HG03175 (cell line): ENCODE measurements at regions not wholly inside any gene's neighbourhood (a gene's known extent, or its start where the extent isn't known, plus 50 kb on each side); places are given as distances from the start of the nearest gene placed in this dataset.

Experiments
- ATAC-seq: cut with Tn5 transposase; IDR thresholded peaks from one replicate; pipeline ENCODE4 v1.9.1; 2021; ENCODE audit warnings: mild to moderate bottlenecking, moderate library complexity; ENCODE audit not compliant: unreplicated experiment

DNA sequence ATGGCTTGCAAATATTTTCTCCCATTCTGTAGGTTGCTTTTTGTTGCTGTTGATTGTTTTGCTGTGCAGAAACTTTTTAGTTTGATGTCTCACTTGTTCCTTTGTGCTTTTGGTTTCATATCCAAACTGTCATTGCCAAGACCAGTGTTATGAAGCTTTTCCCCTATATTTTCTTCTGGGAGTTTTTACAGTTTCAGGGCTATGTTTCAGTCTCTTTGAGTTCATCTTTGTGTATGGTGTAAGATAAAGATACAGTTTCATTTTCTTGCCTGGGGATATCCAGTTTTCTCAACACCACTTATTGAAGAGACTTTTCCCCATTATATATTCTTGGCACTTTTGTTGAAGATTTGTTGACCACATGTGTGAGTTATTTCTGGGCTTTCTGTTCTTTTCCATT, 139.9 kb downstream of the MRPL57 start:
- ATAC-seq, result no peak

- no peak for ATAC-seq
These were observed 140.1 kb downstream of the ZDHHC20 start for GRCh38 chr13:21318891-21319532.

DNA sequence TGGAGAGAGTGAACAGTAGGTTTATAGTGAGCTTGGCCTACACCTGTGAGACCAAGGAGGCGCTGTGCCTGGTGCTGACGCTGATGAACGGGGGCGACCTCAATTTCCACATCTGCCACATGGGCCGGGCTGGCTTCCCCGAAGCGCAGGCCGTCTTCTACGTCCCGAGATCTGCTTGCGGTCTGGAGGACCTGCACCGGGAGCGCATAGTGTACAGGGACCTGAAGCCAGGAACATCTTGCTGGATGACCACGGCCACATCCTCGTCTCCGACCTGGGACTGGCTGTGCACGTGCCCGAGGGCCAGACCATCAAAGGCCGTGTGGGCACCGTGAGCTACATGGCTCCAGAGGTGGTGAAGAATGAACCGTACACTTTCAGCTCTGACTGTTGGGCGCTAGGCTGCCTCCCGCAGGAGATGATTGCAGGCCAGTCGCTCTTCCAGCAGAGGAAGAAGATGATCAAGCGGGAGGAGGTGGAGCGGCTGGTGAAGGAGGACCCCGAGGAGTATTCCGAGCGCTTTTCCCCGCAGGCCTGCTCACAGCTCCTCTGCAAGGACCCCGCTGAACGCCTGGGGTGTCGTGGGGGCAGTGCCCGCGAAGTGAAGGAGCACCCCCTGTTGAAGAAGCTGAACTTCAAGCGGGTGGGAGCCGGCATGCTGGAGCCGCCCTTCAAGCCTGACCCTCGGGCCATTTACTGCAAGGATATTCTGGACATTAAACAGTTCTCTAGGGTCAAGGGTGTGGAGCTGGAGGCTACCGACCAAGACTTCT, 139.0 kb downstream of the ZDHHC20 start:
- no peak for ATAC-seq

DNA sequence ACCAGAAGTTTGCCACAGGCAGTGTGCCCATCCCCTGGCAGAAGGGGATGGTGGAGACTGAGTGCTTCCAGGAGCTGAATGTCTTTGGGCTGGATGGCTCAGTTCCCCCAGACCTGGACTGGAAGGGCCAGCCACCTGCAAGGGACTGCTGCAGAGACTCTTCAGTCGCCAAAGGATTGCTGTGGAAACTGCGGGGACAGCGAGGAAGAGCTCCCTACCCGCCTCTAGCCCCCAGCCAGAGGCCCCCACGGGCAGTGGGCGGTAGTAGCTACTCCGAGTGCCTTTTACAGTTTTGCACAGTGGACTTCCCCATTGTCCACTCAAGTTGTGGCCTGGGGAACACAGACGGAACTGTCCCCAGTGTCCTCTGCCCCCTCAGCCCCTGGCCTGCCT, 138.5 kb downstream of the ZDHHC20 start:
- ATAC-seq, result no peak

DNA sequence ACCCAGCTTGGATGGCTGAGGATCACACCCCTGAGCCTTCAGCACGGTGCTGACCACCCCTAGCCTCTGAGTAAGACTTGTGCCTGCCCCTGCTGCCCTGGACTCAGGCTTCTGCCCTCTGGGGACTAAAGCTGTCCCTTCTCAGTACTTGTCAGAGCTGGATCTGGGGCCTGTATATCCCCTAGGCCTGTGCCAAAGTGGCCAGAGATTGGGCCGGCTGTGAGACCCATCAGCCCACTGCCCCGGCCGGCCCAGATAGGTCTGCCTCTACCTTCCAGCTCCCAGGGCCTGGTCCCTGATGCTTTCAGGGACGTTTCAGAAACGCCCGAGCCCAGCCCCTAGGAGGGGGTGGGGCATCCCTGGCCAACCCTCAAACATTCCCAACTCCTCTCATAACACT, 137.8 kb downstream of the ZDHHC20 start:
- no peak for ATAC-seq

- no peak for ATAC-seq
These were observed 136.7 kb downstream of the ZDHHC20 start for GRCh38 chr13:21322327-21322965.
